ENCODE measurements at regions not wholly inside any gene's neighbourhood (a gene's known extent, or its start where the extent isn't known, plus 50 kb on each side); places are given as distances from the start of the nearest gene placed in this dataset.

DNA sequence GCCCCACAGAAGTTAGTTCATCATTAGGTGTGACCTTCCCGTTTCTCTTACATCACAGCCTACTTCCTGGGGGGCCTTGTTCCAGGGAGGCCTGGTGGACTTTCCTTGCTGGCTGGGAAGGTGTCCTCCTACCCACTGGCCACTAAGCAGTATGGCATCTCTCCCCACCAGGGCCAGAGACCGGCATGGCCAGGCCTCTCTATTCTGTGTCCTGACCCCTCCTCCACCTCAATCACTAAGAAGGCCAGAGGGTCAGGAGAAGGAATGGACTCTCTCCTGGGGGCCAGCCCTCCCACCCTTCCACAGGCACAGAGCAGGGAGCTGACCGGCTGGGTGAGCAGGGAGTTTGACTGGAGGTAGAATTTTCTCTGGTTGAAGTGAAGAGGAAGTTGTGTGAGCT lies 81.9 kb downstream of the PJA1 start:
- no peak for DNase-seq

DNA sequence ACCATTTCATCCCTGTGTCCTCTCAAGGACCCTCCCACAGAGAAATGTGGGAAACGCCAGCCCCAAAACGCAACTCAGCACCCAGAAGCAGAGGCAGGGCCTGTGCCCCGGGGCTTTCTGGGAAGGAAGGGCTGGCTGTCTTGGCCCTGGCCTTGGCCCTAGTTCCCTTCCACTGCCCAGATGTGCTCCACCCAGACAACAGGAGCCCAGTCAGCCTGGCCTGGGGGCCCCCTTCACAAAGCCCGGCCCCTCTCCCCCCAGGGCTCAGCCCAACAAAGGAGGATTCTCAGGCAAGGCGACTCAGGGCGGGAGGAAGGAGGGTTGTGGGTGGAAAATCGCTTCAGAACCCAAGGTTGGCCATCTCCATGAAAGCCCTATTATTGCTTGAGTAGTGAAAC lies 82.5 kb downstream of the PJA1 start:
- DNase-seq = no peak

- DNase-seq = no peak
Observed at GRCh38 chrX:69082055-69082752, 83.0 kb downstream of the PJA1 start.

DNA sequence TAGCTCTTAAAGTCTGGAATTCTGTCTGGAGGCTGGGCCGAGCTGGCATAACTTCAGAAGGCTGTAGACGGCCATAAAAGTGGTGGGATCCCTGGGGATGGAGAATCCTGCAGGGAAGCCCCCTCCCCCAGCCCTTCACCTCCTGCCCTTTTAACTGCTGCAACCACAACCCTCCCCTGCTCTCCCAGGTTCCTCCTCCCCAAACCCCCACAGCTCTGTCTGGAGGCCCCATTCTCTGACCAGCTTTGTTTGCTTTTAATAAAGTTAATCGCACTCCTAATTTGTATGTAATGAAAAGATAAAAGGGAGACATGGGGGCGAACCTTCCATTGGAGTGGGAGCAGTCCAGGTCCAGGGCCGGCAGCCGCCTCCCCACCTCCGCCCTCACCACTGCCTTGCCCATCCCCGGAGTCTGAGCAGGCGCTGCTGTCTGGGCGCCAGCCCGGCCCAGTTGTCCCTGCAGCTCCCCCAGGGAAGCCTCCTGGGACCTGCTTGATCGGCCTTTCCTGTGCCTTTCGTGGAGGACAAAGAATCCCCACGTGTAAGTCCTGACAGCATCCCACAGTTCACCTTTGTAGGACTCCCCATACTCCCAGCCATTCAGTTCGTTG lies 84.3 kb downstream of the PJA1 start:
- no peak for DNase-seq

DNA sequence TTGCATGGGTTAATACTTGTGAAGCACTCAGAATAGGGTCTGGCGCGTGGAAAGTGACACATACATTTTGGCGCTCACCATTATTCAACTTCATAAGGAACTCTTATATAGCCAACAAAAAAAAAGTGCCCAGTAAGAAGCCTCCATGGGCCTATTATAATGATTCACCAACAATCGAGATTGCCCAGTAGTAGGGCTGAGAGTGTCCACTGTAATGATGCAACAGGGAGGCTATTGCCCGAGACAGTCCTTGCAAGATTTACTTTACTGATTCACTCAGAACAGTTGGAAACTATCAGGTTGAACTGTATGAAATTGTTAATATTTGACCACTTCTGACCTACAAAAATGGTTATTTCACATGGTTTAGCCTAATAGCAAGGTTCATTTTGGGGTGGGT lies 86.0 kb downstream of the PJA1 start:
- DNase-seq = no peak

- no peak for DNase-seq
Observed at GRCh38 chrX:69077895-69078455, 87.3 kb downstream of the PJA1 start.

DNA sequence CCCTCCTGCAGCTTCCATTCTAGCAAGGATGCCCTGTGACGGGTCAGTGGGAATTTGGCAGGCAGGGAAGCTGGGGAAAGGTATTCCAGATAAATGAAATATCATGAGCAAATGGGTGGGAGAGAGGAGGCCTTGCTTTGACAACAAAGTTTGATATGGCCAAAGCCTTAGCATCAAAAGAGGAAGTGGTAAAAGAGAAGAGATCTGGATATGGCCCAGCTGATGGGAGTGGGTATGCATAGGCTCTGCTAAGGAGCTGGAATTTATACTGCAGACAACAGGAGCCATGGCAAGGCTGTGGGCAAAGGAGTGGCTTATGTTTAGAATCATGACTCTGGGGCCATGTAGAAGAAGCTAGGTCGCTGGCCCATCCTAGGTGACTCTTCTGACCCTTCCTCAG lies 89.2 kb downstream of the PJA1 start:
- no peak for DNase-seq

- no peak for DNase-seq
Observed at GRCh38 chrX:69074726-69075125, 90.5 kb downstream of the PJA1 start.

GRCh38 chrX:69073721-69074120 lies 91.5 kb downstream of the PJA1 start:
- DNase-seq = no peak

- no peak for DNase-seq
Observed at GRCh38 chrX:69073241-69073640, 92.0 kb downstream of the PJA1 start.

DNA sequence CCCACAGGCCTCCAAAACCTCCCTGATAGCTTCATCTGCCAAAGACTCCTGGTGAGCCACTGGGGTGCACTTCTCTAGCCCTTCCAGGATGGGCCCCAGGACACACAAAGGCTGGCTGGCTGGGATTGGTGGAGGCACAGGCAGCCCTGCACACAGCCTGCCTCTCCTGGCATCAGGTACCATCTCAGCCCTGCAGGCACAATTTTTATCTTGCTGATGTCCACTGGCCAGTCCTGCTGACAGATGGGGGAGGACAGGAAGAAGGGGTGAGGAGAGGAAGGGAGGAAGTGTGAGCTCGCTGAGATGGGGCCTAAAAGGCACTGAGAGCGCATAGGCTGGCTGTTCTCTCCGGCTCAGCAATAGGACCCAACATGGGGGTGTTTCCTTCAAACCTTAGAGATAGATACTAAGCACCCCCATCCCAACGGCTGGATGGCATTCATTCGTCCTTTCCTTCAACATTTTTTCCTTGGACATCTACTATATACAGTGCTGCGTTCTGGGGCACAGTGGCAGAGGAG lies 92.7 kb downstream of the PJA1 start:
- DNase-seq = no peak

DNA sequence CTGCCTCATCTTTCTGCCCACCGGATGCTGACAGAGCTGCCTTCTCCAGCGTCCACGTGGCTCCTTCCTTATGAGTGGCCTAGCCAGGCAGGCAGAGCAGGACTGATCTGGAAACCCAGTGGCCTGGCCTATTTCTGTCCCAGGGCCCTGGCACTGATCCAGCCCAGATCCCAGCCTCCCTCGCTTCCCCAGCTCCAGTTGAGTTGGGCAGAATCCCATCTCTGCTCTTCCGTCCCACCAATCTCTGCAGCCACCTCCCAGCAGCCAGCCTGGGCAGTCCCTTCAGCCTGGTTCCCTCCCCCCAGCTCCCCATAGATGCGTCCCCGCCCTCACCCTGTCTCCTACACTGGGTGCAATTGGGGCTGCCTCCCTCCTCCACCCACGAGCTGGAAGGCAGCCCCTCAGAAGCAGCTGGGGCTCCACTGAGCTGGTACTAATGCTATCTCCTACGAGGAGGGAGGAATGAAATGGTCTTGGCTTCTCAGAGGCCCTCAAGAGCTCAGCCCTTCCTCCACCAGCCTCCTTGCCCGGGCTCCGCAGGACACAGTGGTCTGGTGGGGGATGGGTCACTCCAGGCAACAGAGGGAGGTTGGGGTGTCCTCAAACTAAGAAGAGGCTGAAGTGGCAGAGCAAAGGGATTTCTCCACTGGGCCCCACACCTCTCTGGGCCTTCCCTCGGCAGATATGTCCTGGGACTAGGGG lies 94.2 kb downstream of the PJA1 start:
- no peak for DNase-seq

DNA sequence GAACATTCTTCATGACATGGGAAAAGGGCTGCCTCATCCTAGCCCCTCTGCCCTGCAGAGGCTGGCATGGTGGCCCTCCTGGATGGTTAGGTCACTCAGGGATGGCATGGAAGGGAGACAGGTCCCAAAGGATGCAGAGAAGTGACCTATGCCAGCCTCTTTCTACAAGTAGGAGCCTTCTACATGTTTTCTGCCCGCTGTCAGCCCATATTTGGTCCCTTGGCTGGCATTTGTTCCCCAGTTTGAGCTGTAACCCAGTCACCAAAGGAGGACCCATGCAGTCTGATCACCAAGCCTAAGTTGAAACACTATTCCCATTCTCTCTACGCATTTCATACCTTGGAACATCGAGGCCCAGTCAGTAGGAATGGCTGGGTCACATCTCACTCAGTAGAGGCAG lies 95.4 kb downstream of the PJA1 start:
- DNase-seq = no peak

DNA sequence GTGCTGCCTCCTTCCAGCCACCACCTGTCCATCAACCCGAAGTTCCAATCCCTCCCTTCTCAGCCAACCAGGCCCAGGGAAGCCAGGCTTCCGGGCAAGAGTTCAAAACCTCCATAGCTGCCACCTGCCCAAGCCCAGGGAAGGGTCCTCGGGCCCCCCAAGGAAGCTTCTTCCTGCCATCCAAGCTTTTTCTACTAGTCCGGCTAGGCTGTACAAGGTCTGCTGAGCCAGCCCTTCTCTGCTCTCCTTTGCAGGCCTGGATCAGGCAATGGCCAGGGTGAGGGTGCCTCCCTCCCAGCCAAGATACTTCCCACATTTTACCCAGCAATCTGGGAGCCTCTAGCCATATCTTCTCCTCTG lies 96.2 kb downstream of the PJA1 start:
- no peak for DNase-seq

GRCh38 chrX:69068301-69069085 lies 96.8 kb downstream of the PJA1 start:
- no peak for DNase-seq

- no peak for DNase-seq
Observed at GRCh38 chrX:69067841-69068240, 97.4 kb downstream of the PJA1 start.

GRCh38 chrX:69066966-69067525 lies 98.2 kb downstream of the PJA1 start:
- DNase-seq = no peak

- no peak for DNase-seq
Observed at GRCh38 chrX:69066021-69066757, 99.1 kb downstream of the PJA1 start.

DNA sequence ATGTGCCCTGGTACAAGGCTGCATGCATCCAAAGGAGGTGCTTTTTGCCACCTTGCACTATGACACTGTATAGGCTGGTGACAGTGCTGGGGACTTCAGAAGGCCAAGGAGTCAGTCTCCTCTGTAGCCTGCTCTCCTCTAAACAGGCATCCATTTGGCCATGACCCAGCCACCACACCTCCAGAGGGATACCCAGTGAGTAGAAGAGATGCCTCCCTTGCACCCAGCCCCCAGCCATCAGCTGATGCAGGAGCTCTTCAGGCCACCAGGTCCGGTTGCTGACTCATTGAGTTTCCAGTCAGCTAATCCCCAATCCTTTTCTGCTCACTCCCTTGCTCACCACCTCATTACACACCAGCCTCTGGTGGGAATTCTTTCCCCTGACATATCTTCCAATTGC lies 99.8 kb downstream of the PJA1 start:
- DNase-seq = no peak

GRCh38 chrX:69063486-69063885 lies 101.8 kb downstream of the PJA1 start:
- no peak for DNase-seq

DNA sequence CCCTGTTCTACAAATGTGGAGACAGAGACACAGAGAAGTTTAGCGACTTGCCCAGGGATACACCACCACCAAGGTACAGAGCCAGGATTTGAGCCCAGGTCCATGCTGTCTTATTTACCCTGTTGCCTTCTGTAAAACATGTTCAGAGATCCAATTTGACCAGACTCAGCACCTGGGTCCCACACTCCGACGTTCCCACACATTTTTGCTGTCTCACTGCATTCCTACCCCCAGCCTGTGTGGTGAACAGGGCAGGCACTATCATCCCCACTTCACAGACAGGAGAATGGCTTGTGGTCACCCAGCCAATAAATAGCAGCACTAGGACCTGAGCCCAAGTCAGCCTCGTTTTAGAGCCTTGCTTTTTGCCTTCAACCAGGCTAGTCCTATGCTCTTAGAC lies 102.8 kb downstream of the PJA1 start:
- DNase-seq = no peak

Measured in activated CD4-positive, alpha-beta T cell treated with anti-CD3 and anti-CD28 coated beads for 4 hours (primary cell).